ENCODE measurements at regions not wholly inside any gene's neighbourhood (a gene's known extent, or its start where the extent isn't known, plus 50 kb on each side); places are given as distances from the start of the nearest gene placed in this dataset.

- TF ChIP-seq ARNT (IDR thresholded peaks at IDR 0.05) (no peak), SUZ12 (IDR thresholded peaks at IDR 0.05) (no peak), ZNF384 (IDR thresholded peaks at IDR 0.05) (no peak), BHLHE40 (IDR thresholded peaks at IDR 0.05; ENCODE audit: borderline replicate concordance) (no peak), CTBP1 (IDR thresholded peaks at IDR 0.05; ENCODE audit: borderline replicate concordance) (no peak), TARDBP (IDR thresholded peaks at IDR 0.05) (no peak)
These were observed 1838.2 kb upstream of the PRR20A start for GRCh38 chr13:55302568-55302967.
